Osteocyte (in vitro differentiated cells): ENCODE measurements at regions not wholly inside any gene's neighbourhood (a gene's known extent, or its start where the extent isn't known, plus 50 kb on each side); places are given as distances from the start of the nearest gene placed in this dataset.

Source experiments
- DNase-seq: peaks from one replicate; pipeline ENCODE4 v3.0.0; 2021; ENCODE audit warnings: mixed read lengths; ENCODE audit not compliant: unreplicated experiment; ENCODE audit errors: extremely low spot score
- H3K27ac Mint-ChIP-seq: one replicate; pipeline ENCODE4 v1.8.0; 2021; ENCODE audit warnings: mild to moderate bottlenecking, mixed read lengths; ENCODE audit not compliant: unreplicated experiment
- H3K27me3 Mint-ChIP-seq: one replicate; pipeline ENCODE4 v1.8.0; 2021; ENCODE audit warnings: mixed read lengths; ENCODE audit not compliant: unreplicated experiment
- H3K36me3 Mint-ChIP-seq: one replicate; pipeline ENCODE4 v1.8.0; 2021; ENCODE audit warnings: mixed read lengths; ENCODE audit not compliant: unreplicated experiment
- H3K4me1 Mint-ChIP-seq: one replicate; pipeline ENCODE4 v1.8.0; 2021; ENCODE audit warnings: mixed read lengths; ENCODE audit not compliant: unreplicated experiment
- H3K4me3 Mint-ChIP-seq: one replicate; pipeline ENCODE4 v1.8.0; 2021; ENCODE audit warnings: mild to moderate bottlenecking, moderate library complexity, mixed read lengths; ENCODE audit not compliant: unreplicated experiment
- H3K9me3 Mint-ChIP-seq: one replicate; pipeline ENCODE4 v1.8.0; 2021; ENCODE audit warnings: mixed read lengths; ENCODE audit not compliant: unreplicated experiment
- CTCF ChIP-seq: fragments of 200-600 bp; sonication (generic); IDR thresholded peaks from 2 replicates; pipeline ENCODE4 v1.5.0; 2021; ENCODE audit warnings: antibody characterized with exemption, mild to moderate bottlenecking, moderate library complexity

DNA sequence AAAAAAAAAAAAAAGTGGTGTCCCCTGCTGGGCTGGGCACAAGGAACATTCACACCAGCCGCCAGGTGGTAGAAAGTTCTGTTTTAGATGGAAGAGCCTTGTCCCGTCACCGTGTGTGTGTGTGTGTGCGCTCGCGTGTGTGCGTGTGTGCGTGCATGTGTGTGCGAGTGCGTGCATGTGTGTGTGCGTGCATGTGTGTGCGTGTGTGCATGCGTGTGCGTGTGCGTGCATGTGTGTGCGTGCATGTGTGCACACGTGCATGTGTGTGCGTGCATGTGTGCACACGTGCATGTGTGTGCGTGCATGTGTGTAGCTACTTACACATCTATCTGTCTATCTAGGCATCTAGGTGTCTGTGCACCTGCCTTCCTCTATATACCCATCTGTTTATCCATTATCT, 491.7 kb downstream of the NPHP4 start:
- Mint-ChIP-seq H3K9me3 (peaks cover 10% of the 10 kb centered on the region), H3K4me1 (no peaks in the 10 kb centered on the region), H3K36me3 (no peaks in the 10 kb centered on the region), H3K4me3 (no peak overlapping the region), H3K27me3 (no peaks in the 10 kb centered on the region), H3K27ac (no peak overlapping the region)
- TF ChIP-seq CTCF, result no peak
- no peak for DNase-seq

DNA sequence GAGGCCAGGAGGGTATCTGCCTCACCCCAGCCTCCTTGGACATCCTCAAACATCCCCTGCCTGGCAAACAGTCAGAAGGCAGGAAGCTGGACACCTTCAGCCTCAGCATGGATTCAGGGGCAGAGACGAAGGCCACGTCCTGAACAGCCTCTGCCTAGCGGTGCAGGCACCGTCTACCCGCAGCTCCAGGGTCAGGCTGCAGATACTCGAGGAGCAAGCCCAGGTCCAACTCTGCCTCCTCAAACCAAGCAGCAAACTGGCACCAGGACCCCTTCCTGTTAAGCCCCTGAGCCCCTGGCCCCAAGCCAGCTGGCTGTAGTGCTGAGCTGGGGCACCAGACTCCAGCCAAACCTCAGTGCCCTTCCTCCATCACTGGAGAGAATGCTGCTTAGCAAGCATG, 494.7 kb downstream of the NPHP4 start:
- no peak overlapping the region for H3K4me3 Mint-ChIP-seq
- no peak for TF ChIP-seq CTCF
- no peaks in the 10 kb centered on the region for H3K27me3 Mint-ChIP-seq
- no peak for DNase-seq
- H3K4me1 Mint-ChIP-seq, result no peaks in the 10 kb centered on the region
- no peaks in the 10 kb centered on the region for H3K36me3 Mint-ChIP-seq
- no peak overlapping the region for H3K27ac Mint-ChIP-seq
- H3K9me3 Mint-ChIP-seq, result peaks cover 10% of the 10 kb centered on the region

DNA sequence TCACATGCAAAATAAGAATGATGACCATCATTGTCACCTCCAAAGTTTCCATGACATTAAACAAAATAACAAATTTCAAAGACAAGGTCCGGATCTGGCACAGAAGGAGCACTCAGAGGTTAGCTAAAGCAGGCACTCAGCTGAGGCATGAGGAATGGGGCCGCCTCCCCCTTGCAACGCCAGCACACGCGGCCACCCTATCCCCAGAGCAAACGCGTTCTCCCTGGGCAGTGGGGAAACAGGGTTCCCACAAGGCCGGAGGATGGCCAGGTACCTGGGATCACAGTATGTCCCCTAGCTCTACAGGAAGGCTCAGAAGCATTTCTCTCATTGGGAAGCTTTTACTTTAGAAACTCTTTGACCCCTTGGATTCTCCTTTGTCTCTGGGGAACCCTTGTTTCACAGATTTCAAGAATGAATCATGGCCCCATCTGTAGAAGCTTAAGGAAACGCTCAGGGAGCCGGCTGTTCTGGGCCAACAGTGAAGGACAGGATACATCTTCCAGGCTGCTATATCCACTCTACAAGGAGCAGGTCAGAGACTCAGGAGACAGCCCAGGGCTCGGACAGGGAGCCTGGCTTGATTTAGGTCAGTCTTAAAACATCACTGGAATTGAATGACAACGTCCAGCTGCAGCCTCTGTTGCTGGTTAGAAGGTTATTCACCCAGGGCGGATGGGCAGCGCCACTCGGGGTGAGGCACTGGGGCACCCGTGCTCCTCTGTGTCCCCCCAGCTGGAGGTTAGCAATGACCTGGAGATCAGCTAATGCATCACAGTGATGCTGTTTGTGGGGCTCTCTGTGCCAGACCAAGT, 496.4 kb downstream of the NPHP4 start:
- H3K36me3 Mint-ChIP-seq, result no peaks in the 10 kb centered on the region
- no peak overlapping the region for H3K4me3 Mint-ChIP-seq
- H3K9me3 Mint-ChIP-seq, result peaks cover 15% of the 10 kb centered on the region
- H3K27ac Mint-ChIP-seq, result no peak overlapping the region
- no peaks in the 10 kb centered on the region for H3K4me1 Mint-ChIP-seq
- no peaks in the 10 kb centered on the region for H3K27me3 Mint-ChIP-seq
- no peak for TF ChIP-seq CTCF
- no peak for DNase-seq

GRCh38 chr1:5494518-5494917, 497.7 kb downstream of the NPHP4 start:
- Mint-ChIP-seq H3K27me3 (no peaks in the 10 kb centered on the region), H3K36me3 (no peaks in the 10 kb centered on the region), H3K4me3 (no peak overlapping the region), H3K9me3 (peaks cover 12% of the 10 kb centered on the region), H3K4me1 (no peaks in the 10 kb centered on the region), H3K27ac (no peak overlapping the region)
- DNase-seq, result no peak
- no peak for TF ChIP-seq CTCF

GRCh38 chr1:5493851-5494311, 498.3 kb downstream of the NPHP4 start:
- no peak for TF ChIP-seq CTCF
- Mint-ChIP-seq H3K4me3 (no peak overlapping the region), H3K27ac (no peak overlapping the region), H3K27me3 (no peaks in the 10 kb centered on the region), H3K36me3 (no peaks in the 10 kb centered on the region), H3K4me1 (no peaks in the 10 kb centered on the region), H3K9me3 (peaks cover 6% of the 10 kb centered on the region)
- no peak for DNase-seq
